ENCODE measurements at regions not wholly inside any gene's neighbourhood (a gene's known extent, or its start where the extent isn't known, plus 50 kb on each side); places are given as distances from the start of the nearest gene placed in this dataset.

GRCh38 chr6:74942130-74942529, 263.7 kb downstream of the COL12A1 start:
- H3K4me3 ChIP-seq (ENCODE audit: low read depth, low read length, poor library complexity, severe bottlenecking): no peak overlapping the region
- no peaks in the 10 kb centered on the region for H3K36me3 ChIP-seq (ENCODE audit: insufficient read depth, low read length)
- no peaks in the 10 kb centered on the region for H3K79me2 ChIP-seq (ENCODE audit: insufficient read depth, low read depth, low read length)
- no peak overlapping the region for H2AFZ ChIP-seq (ENCODE audit: low read length)
- H3K9me2 ChIP-seq (ENCODE audit: insufficient read depth, low read length): no peaks in the 10 kb centered on the region
- DNase-seq (ENCODE audit: low spot score): no peak
- H3K4me1 ChIP-seq (ENCODE audit: insufficient read depth, low read length, poor library complexity, severe bottlenecking): no peaks in the 10 kb centered on the region
- no peaks in the 10 kb centered on the region for H4K20me1 ChIP-seq (ENCODE audit: insufficient read depth, low read length)
- no peak overlapping the region for H3K4me2 ChIP-seq (ENCODE audit: low read length)
- TF ChIP-seq CTCF (conservative IDR thresholded peaks at IDR 0.05; ENCODE audit: low read length): no peak
- TF ChIP-seq EZH2phosphoT487 (IDR thresholded peaks at IDR 0.05; ENCODE audit: borderline replicate concordance, low read depth, low read length): no peak
- CTCF ChIA-PET (ENCODE audit: unreplicated experiment): no interaction called here
- POLR2A ChIA-PET: no interaction called here
- BruUV-seq (replicated peaks): no TSS peak
- no peak overlapping the region for H3K27ac ChIP-seq (ENCODE audit: low read depth, low read length, poor library complexity, severe bottlenecking)
- no peaks in the 10 kb centered on the region for H3K9me3 ChIP-seq (ENCODE audit: low read length)
- intact Hi-C loops (cut with micrococcal nuclease; ENCODE audit: unreplicated experiment): no loop called here

GRCh38 chr6:74941424-74941823, 264.4 kb downstream of the COL12A1 start:
- POLR2A ChIA-PET: no interaction called here
- BruUV-seq (replicated peaks): no TSS peak
- intact Hi-C loops (cut with micrococcal nuclease; ENCODE audit: unreplicated experiment): no loop called here
- Histone ChIP-seq H3K4me1 (ENCODE audit: insufficient read depth, low read length, poor library complexity, severe bottlenecking) (no peaks in the 10 kb centered on the region), H3K4me2 (ENCODE audit: low read length) (no peak overlapping the region), H3K9me2 (ENCODE audit: insufficient read depth, low read length) (no peaks in the 10 kb centered on the region), H4K20me1 (ENCODE audit: insufficient read depth, low read length) (no peaks in the 10 kb centered on the region), H3K79me2 (ENCODE audit: insufficient read depth, low read depth, low read length) (no peaks in the 10 kb centered on the region), H3K36me3 (ENCODE audit: insufficient read depth, low read length) (no peaks in the 10 kb centered on the region), H3K9me3 (ENCODE audit: low read length) (no peaks in the 10 kb centered on the region), H2AFZ (ENCODE audit: low read length) (no peak overlapping the region), H3K27ac (ENCODE audit: low read depth, low read length, poor library complexity, severe bottlenecking) (no peak overlapping the region), H3K4me3 (ENCODE audit: low read depth, low read length, poor library complexity, severe bottlenecking) (no peak overlapping the region)
- no peak for DNase-seq (ENCODE audit: low spot score)
- CTCF ChIA-PET (ENCODE audit: unreplicated experiment): no interaction called here
- TF ChIP-seq EZH2phosphoT487 (IDR thresholded peaks at IDR 0.05; ENCODE audit: borderline replicate concordance, low read depth, low read length): no peak

GRCh38 chr6:74939721-74940620, 265.9 kb downstream of the COL12A1 start:
- DNase-seq (ENCODE audit: low spot score): no peak
- no peak overlapping the region for H3K4me2 ChIP-seq (ENCODE audit: low read length)
- H3K4me3 ChIP-seq (ENCODE audit: low read depth, low read length, poor library complexity, severe bottlenecking): no peak overlapping the region
- no peaks in the 10 kb centered on the region for H3K36me3 ChIP-seq (ENCODE audit: insufficient read depth, low read length)
- H3K9me2 ChIP-seq (ENCODE audit: insufficient read depth, low read length): no peaks in the 10 kb centered on the region
- no peaks in the 10 kb centered on the region for H3K79me2 ChIP-seq (ENCODE audit: insufficient read depth, low read depth, low read length)
- TF ChIP-seq EZH2phosphoT487 (IDR thresholded peaks at IDR 0.05; ENCODE audit: borderline replicate concordance, low read depth, low read length) (no peak), CTCF (conservative IDR thresholded peaks at IDR 0.05; ENCODE audit: low read length) (no peak)
- no peaks in the 10 kb centered on the region for H4K20me1 ChIP-seq (ENCODE audit: insufficient read depth, low read length)
- H2AFZ ChIP-seq (ENCODE audit: low read length): no peak overlapping the region
- intact Hi-C loops (cut with micrococcal nuclease; ENCODE audit: unreplicated experiment): no loop called here
- POLR2A ChIA-PET: no interaction called here
- H3K27ac ChIP-seq (ENCODE audit: low read depth, low read length, poor library complexity, severe bottlenecking): no peak overlapping the region
- CTCF ChIA-PET (ENCODE audit: unreplicated experiment): no interaction called here
- H3K9me3 ChIP-seq (ENCODE audit: low read length): no peaks in the 10 kb centered on the region
- BruUV-seq (replicated peaks): no TSS peak
- H3K4me1 ChIP-seq (ENCODE audit: insufficient read depth, low read length, poor library complexity, severe bottlenecking): no peaks in the 10 kb centered on the region
